WERI-Rb-1 (cell line): ENCODE measurements at regions not wholly inside any gene's neighbourhood (a gene's known extent, or its start where the extent isn't known, plus 50 kb on each side); places are given as distances from the start of the nearest gene placed in this dataset.
"Not testable (repeated sequence)": the region's sequence is repeated elsewhere in the genome, so short reads cannot be mapped to it uniquely, and the experiment has no call there.

Experiments
- DNase-seq: peaks from one replicate; pipeline ENCODE4 v3.0.0-alpha.2; 2020
- H3K27ac ChIP-seq: fragments of 250-450 bp; sonication (Bioruptor Pico); 2 replicates; pipeline ENCODE4 v1.5.1; 2020; ENCODE audit warnings: mild to moderate bottlenecking, moderate library complexity
- H3K27me3 ChIP-seq: fragments of 250-450 bp; sonication (Bioruptor Pico); 2 replicates; pipeline ENCODE4 v1.5.1; 2021; ENCODE audit warnings: mild to moderate bottlenecking, low read depth, moderate library complexity; ENCODE audit not compliant: insufficient read depth, severe bottlenecking
- H3K36me3 ChIP-seq: fragments of 250-450 bp; sonication (Bioruptor Pico); 2 replicates; pipeline ENCODE4 v1.5.1; 2020; ENCODE audit warnings: mild to moderate bottlenecking, moderate library complexity
- H3K4me3 ChIP-seq: 2 replicates; pipeline ENCODE4 v1.5.1; 2011; ENCODE audit warnings: low read depth, mild to moderate bottlenecking, control low read depth, low read length
- H3K9me3 ChIP-seq: fragments of 250-450 bp; sonication (Bioruptor Pico); 2 replicates; pipeline ENCODE4 v1.5.1; 2021; ENCODE audit warnings: mild to moderate bottlenecking, moderate library complexity; ENCODE audit not compliant: severe bottlenecking
- TF ChIP-seq, protein P1 (sequence below): IDR thresholded peaks from 2 replicates; pipeline ENCODE4 v1.5.1; 2011; ENCODE audit warnings: low read depth, mild to moderate bottlenecking, control low read depth, inconsistent platforms, low read length

DNA sequence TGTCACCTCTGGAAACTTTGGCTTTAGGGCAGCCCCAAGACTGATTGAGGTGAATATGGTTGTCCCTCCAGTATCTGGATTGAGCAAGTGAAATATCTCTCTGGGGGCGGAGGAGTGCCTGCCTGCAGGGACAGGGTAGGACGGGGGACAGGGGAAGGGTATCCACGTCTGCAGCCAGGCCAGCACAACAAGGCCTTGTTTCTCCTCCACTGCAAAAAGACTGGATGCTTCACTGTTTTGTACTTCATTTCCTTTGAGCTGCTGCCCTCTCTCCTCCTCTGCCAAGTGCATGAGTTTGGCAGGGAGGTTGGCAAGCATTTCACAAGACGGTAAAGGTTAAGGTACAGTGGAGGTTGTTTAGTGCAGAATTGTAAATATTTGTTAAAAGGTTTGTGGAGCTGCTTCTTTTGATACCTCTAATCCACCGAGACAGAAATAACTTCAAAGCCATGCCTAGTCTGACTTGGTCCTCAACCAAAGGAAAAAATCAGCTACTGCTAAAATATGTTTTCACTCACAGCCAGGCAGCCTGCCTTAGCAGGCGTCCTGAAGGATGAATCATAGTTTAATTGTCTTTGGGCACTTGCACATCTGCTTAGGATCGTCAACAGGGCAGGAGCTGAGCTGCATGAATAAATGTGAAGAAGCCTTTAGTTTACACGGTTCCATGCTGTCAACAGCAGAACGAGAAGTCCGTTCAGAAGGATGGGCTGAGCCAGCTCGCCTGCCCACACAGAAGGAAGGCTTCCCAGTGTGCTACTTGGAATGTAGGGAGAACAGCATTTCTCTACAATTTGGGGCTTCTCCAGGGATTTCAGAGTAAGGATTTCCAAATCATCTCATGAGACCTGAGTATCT lies 269.7 kb downstream of the TTC6 start:
- TF ChIP-seq, protein P1, sequence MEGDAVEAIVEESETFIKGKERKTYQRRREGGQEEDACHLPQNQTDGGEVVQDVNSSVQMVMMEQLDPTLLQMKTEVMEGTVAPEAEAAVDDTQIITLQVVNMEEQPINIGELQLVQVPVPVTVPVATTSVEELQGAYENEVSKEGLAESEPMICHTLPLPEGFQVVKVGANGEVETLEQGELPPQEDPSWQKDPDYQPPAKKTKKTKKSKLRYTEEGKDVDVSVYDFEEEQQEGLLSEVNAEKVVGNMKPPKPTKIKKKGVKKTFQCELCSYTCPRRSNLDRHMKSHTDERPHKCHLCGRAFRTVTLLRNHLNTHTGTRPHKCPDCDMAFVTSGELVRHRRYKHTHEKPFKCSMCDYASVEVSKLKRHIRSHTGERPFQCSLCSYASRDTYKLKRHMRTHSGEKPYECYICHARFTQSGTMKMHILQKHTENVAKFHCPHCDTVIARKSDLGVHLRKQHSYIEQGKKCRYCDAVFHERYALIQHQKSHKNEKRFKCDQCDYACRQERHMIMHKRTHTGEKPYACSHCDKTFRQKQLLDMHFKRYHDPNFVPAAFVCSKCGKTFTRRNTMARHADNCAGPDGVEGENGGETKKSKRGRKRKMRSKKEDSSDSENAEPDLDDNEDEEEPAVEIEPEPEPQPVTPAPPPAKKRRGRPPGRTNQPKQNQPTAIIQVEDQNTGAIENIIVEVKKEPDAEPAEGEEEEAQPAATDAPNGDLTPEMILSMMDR = no peak
- no peaks in the 10 kb centered on the region for H3K36me3 ChIP-seq
- no peak overlapping the region for H3K27ac ChIP-seq
- no peak overlapping the region for H3K4me3 ChIP-seq
- no peaks in the 10 kb centered on the region for H3K27me3 ChIP-seq
- no peaks in the 10 kb centered on the region for H3K9me3 ChIP-seq
- no peak for DNase-seq

DNA sequence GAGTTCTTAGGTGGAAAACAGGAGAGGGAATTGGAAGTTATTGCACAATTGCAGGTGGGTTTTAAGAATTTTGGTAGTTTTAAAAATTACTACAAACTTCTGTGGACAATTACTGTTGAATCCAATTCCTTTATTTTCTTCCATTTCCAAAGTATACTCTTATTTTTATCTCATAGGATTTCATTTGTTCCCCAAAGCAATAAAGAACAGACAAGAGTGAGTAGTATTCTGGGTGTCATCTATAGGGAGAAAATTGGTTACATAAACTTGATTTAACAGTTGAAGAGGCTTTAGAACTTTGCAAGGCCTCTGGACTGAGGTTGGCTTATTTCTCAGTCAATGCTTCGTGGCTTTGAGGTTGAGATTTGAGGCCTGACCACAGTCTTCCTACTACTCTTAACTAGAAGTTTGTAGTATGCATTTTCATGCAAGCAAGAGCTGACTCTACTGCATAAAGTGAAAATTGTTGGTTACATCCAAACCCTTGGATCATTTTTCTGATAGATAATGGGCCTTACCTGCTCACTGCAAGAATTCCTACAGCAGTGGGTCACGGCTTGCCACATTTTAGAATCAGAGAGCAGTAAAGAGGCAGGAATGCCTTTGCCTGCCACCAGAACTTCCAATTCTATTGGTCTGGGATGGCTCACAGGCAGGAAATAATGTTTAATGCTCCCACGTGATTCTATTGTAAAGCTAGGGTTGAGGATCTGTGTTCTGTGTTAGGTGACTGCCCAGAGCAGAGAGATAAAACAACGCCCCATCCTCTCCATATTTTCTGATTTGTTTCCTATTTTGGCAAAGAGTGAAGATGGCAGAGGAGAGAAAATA lies 270.5 kb downstream of the TTC6 start:
- no peak overlapping the region for H3K27ac ChIP-seq
- no peaks in the 10 kb centered on the region for H3K36me3 ChIP-seq
- no peak for DNase-seq
- H3K27me3 ChIP-seq = no peaks in the 10 kb centered on the region
- H3K4me3 ChIP-seq = no peak overlapping the region
- H3K9me3 ChIP-seq = no peaks in the 10 kb centered on the region
- TF ChIP-seq, protein P1 = no peak

DNA sequence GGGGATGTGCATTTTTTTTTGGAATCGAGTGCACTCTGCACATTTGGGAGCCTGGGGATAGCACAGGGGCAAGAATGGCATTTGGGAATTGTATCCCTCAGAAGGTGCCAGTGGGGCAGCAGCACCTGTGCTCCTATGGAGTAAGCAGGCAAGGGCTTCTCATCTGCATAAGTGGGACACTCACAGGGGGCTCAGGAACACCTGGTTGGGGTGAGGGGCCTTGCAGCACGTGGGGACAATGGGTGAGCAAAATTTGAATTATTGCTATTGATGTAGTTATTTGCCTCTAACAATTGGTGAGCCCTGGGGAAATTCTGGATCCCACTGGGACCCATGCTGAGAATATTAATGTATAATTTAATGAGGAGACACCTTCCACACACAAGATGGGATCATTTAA lies 274.2 kb downstream of the TTC6 start:
- Histone ChIP-seq H3K27ac (no peak overlapping the region), H3K27me3 (no peaks in the 10 kb centered on the region), H3K4me3 (no peak overlapping the region), H3K9me3 (no peaks in the 10 kb centered on the region), H3K36me3 (no peaks in the 10 kb centered on the region)
- TF ChIP-seq, protein P1 = no peak
- no peak for DNase-seq

DNA sequence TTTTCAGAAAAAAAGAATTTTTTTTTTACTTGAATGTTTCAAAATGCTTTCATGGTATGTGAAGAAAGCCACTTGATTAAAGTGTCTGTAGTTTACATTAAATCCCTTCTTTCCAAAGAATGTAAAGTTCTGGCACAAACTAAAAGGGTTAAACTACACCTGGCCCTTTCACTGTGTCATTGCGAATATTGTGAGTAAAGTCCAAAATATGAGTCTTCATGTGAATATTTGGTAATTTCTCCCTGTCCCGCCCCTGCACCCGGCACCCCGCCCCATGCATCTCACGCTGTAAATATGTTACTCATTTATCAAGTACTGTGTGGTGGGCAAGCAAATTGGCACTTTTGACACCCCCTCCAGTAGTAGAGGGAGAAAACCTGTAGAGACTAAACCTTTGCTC lies 274.7 kb downstream of the TTC6 start:
- H3K4me3 ChIP-seq = no peak overlapping the region
- TF ChIP-seq, protein P1 = no peak
- H3K27ac ChIP-seq = no peak overlapping the region
- no peaks in the 10 kb centered on the region for H3K27me3 ChIP-seq
- DNase-seq = no peak
- no peaks in the 10 kb centered on the region for H3K36me3 ChIP-seq
- H3K9me3 ChIP-seq = no peaks in the 10 kb centered on the region

DNA sequence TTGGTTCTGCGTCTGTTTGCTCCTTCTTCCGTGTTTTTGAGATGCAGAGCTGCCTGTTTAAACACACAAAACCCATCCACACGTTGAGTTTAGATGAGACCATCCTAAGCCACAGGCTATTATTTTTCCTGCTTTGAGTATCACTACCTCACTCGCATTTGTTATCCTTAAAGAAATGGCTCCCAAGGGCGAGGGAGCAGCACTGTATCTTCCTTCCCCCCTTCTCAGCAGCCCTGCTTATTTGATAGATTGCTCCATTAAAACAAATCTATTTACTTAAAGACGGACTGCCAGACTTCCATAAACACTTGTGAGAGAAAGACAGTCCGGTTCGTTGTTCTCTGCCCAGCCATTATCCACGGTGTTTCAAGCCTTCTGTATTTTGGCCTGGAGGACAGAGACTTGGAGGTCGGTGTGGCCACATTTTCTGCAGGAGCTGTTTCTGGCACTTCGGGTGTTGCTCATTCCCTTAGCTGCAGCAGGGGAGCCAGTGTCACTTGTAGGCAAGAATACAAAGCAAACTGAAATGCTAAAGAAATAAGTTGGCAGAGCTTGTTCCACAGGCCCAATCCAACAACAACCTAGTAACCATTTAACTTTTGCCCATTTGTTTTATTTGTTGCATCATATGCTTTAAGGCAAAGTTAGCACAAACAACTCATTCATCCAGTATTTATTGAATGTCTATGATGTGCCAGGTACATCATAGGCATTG lies 275.4 kb downstream of the TTC6 start:
- DNase-seq = no peak
- TF ChIP-seq, protein P1 = no peak
- Histone ChIP-seq H3K9me3 (no peaks in the 10 kb centered on the region), H3K4me3 (no peak overlapping the region), H3K27me3 (no peaks in the 10 kb centered on the region), H3K27ac (no peak overlapping the region), H3K36me3 (no peaks in the 10 kb centered on the region)

DNA sequence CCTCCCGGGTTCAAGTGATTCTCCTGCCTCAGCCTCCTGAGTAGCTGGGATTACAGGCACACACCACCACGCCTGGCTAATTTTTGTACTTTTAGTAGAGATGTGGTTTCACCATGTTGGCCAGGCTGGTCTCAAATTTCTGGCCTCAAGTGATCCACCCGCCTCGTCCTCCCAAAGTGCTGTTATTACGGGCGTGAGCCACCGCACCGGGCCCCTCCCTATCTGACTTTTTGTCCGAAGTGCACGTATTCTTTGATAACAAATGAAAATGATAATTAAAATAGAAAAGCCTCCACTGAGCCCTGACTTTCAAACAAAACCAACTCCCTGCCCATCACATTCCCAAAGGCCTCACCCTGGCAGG lies 278.6 kb downstream of the TTC6 start:
- not testable (repeated sequence) for H3K27me3 ChIP-seq, H3K36me3 ChIP-seq, DNase-seq, H3K9me3 ChIP-seq, H3K27ac ChIP-seq, H3K4me3 ChIP-seq
